Loucy (cell line): ENCODE measurements at regions not wholly inside any gene's neighbourhood (a gene's known extent, or its start where the extent isn't known, plus 50 kb on each side); places are given as distances from the start of the nearest gene placed in this dataset.

Experiments
- H2AFZ ChIP-seq: fragments of 200-600 bp; sonication (generic); 2 replicates; pipeline ENCODE4 v1.6.0; 2016; ENCODE audit warnings: antibody characterized with exemption, mild to moderate bottlenecking, low read length, moderate library complexity
- H3F3A ChIP-seq: fragments of 200-600 bp; 2 replicates; pipeline ENCODE4 v1.6.0; 2016; ENCODE audit warnings: antibody characterized with exemption, low read depth, mild to moderate bottlenecking
- H3K27me3 ChIP-seq: fragments of 200-600 bp; sonication (generic); 2 replicates; pipeline ENCODE4 v1.6.1; 2014; ENCODE audit warnings: low read length, mild to moderate bottlenecking; ENCODE audit not compliant: insufficient read depth, poor library complexity, severe bottlenecking
- H3K36me3 ChIP-seq: fragments of 200-600 bp; sonication (generic); 2 replicates; pipeline ENCODE4 v1.6.1; 2016; ENCODE audit warnings: low read length; ENCODE audit not compliant: insufficient read depth
- H3K4me1 ChIP-seq: fragments of 200-600 bp; sonication (generic); 2 replicates; pipeline ENCODE4 v1.5.1; 2014; ENCODE audit warnings: low read length, mild to moderate bottlenecking; ENCODE audit not compliant: insufficient read depth, poor library complexity, severe bottlenecking
- H3K4me2 ChIP-seq: fragments of 200-600 bp; sonication (generic); 2 replicates; pipeline ENCODE4 v1.6.0; 2014; ENCODE audit warnings: antibody characterized with exemption, low read length, low read depth, mild to moderate bottlenecking; ENCODE audit not compliant: poor library complexity, severe bottlenecking
- H3K4me3 ChIP-seq: fragments of 200-600 bp; sonication (generic); 2 replicates; pipeline ENCODE4 v1.5.1; 2014; ENCODE audit warnings: low read length, mild to moderate bottlenecking, mixed read lengths; ENCODE audit not compliant: poor library complexity, severe bottlenecking
- H3K79me2 ChIP-seq: fragments of 200-600 bp; sonication (generic); 2 replicates; pipeline ENCODE4 v1.6.1; 2014; ENCODE audit warnings: low read length; ENCODE audit not compliant: insufficient read depth
- H3K9ac ChIP-seq: fragments of 200-600 bp; sonication (generic); 2 replicates; pipeline ENCODE4 v1.6.0; 2014; ENCODE audit warnings: mild to moderate bottlenecking, low read depth, low read length, moderate library complexity; ENCODE audit not compliant: poor library complexity, severe bottlenecking
- H3K9me2 ChIP-seq: fragments of 200-600 bp; sonication (generic); replicated peaks from 2 replicates; pipeline ENCODE4 v1.6.1; 2016; ENCODE audit warnings: low read depth, low read length, mixed read lengths
- H3K9me3 ChIP-seq: fragments of 200-600 bp; sonication (generic); 2 replicates; pipeline ENCODE4 v1.6.1; 2014; ENCODE audit warnings: mild to moderate bottlenecking, antibody characterized with exemption, low read length, low read depth; ENCODE audit not compliant: insufficient read depth
- H4K20me1 ChIP-seq: fragments of 200-600 bp; sonication (generic); 2 replicates; pipeline ENCODE4 v1.6.0; 2014; ENCODE audit warnings: antibody characterized with exemption, low read length, mild to moderate bottlenecking; ENCODE audit not compliant: insufficient read depth, poor library complexity, severe bottlenecking
- CTCF ChIP-seq: fragments of 200-600 bp; sonication (generic); conservative IDR thresholded peaks from 2 replicates; pipeline ENCODE4 v1.5.1; 2014; ENCODE audit warnings: mild to moderate bottlenecking, antibody characterized with exemption, low read length
- EZH2phosphoT487 ChIP-seq: fragments of 200-600 bp; IDR thresholded peaks from 2 replicates; pipeline ENCODE4 v1.6.1; 2018; ENCODE audit warnings: antibody characterized with exemption, mild to moderate bottlenecking, moderate library complexity, borderline replicate concordance

DNA sequence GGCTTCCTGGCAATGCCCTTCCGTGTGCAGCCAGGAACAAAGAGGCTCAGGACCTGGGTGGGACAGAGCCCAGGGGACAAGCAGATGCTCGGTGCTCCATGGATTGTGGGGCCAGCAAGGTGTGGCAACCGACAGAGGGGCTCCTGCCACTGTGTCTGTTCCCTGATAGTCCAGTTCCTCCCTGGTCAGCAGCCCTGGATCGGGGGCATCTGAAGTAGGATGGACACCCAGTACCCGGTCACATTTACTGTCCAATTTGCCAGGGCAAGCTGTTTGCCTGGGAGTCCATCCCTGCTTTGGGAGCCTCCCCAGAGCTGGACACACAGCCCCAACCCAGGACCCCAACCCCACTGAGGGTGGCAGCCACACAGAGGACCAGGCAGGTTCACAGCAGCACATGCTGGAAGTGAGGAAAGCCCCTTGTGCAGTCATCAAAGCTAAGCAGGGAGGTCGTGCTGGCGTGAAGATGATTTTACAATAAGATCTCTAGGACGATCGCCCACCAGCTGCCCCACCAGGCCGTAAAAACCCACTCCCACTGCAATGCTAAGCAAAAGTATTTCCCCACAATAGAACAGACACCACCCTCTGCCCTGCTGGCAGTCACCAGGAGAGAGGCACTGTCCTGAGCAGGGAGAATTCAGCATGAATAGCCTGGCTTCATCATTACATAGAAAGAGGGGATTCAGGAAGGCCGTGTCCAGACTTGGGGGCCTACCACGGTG is 141.7 kb downstream of the NDUFA10 start:
- no peak overlapping the region for H3K9ac ChIP-seq
- H3K9me2 ChIP-seq, result no peaks in the 10 kb centered on the region
- H3F3A ChIP-seq, result no peaks in the 10 kb centered on the region
- no peak overlapping the region for H2AFZ ChIP-seq
- H3K27me3 ChIP-seq, result no peaks in the 10 kb centered on the region
- peaks cover 9% of the 10 kb centered on the region; the same call in 1 of the 2 replicates for H3K9me3 ChIP-seq
- H3K4me2 ChIP-seq, result no peak overlapping the region
- no peaks in the 10 kb centered on the region for H3K36me3 ChIP-seq
- H3K4me1 ChIP-seq, result no peaks in the 10 kb centered on the region
- TF ChIP-seq EZH2phosphoT487, result no peak
- no peak for TF ChIP-seq CTCF
- no peaks in the 10 kb centered on the region for H4K20me1 ChIP-seq
- no peaks in the 10 kb centered on the region for H3K79me2 ChIP-seq
- no peak overlapping the region for H3K4me3 ChIP-seq

GRCh38 chr2:239882781-239883180 is 142.4 kb downstream of the NDUFA10 start:
- peaks cover 9% of the 10 kb centered on the region; the same call in 1 of the 2 replicates for H3K9me3 ChIP-seq

DNA sequence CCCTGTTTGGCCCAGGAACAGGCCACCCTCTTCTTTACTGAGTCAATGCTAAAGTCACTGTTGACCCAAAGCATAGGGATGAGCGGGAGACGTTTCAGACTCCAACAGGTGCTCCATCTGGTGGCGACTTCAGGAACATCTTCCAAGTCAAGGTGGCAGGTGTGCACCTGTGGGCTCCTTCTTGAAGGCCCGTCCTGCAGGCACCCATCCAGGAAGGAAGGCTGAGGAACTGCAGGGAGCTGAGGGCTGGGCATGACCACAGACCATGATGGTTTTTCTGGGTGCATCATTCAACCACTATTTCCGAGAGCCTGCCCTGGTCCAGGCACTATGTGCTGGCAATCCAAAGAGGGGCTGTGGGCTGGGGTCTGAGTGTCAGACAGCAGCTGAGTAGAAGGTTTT is 142.8 kb downstream of the NDUFA10 start:
- Histone ChIP-seq H3K79me2 (no peaks in the 10 kb centered on the region), H3K9me2 (no peaks in the 10 kb centered on the region), H3K4me1 (no peaks in the 10 kb centered on the region), H4K20me1 (no peaks in the 10 kb centered on the region), H3F3A (no peaks in the 10 kb centered on the region), H3K36me3 (no peaks in the 10 kb centered on the region), H3K4me3 (no peak overlapping the region), H3K4me2 (no peak overlapping the region), H3K9ac (no peak overlapping the region), H3K9me3 (peaks cover 9% of the 10 kb centered on the region; the same call in 1 of the 2 replicates), H2AFZ (no peak overlapping the region), H3K27me3 (no peaks in the 10 kb centered on the region)
- TF ChIP-seq EZH2phosphoT487 (no peak), CTCF (peak; percentile 68)

More at GRCh38 chr2:239882781-239883180, 142.4 kb downstream of the NDUFA10 start:
- no peak overlapping the region for H2AFZ ChIP-seq
- TF ChIP-seq EZH2phosphoT487 (no peak), CTCF (no peak)
- no peaks in the 10 kb centered on the region for H3K9me2 ChIP-seq
- H3K4me1 ChIP-seq, result no peaks in the 10 kb centered on the region
- no peak overlapping the region for H3K9ac ChIP-seq
- no peak overlapping the region for H3K4me2 ChIP-seq
- H4K20me1 ChIP-seq, result no peaks in the 10 kb centered on the region
- H3K79me2 ChIP-seq, result no peaks in the 10 kb centered on the region
- no peaks in the 10 kb centered on the region for H3K27me3 ChIP-seq
- H3F3A ChIP-seq, result no peaks in the 10 kb centered on the region
- no peaks in the 10 kb centered on the region for H3K36me3 ChIP-seq
- H3K4me3 ChIP-seq, result no peak overlapping the region
